NCI-H2196 treated with DMSO at 0.1 percent for 48 hours (cell line): ENCODE measurements at regions not wholly inside any gene's neighbourhood (a gene's known extent, or its start where the extent isn't known, plus 50 kb on each side); places are given as distances from the start of the nearest gene placed in this dataset.

Experiments used
- DNase-seq: peaks from one replicate; lab custom pipeline; 2025; ENCODE audit not compliant: unreplicated experiment; lab: John Stamatoyannopoulos, UW

GRCh38 chr18:76578571-76579300 lies 83.7 kb upstream of the ZNF516 start:
- DNase-seq: no peak

- DNase-seq: no peak
Measured at GRCh38 chr18:76573325-76574025, 78.4 kb upstream of the ZNF516 start.

- no peak for DNase-seq
Measured at GRCh38 chr18:76572518-76573247, 77.6 kb upstream of the ZNF516 start.

GRCh38 chr18:76571689-76572088 lies 76.6 kb upstream of the ZNF516 start:
- DNase-seq: no peak

DNA sequence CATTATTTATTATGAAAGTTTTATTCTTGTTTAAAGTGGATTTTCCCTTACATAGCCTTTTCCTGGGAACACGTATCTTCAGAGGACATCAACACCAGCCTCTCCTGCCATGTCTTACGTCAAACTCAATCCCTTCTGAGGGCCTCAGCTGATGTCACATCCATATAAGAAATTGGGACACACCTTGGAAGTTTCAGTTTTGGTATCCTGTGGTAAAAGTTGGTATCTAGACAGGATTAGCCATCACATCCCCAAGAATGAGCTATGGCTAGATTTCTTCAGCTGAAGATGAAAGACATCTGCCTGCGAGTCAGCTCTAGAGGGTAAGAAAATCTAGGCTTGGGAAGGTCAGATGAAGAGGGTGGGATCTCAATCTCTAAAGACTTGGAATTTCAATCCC lies 75.8 kb upstream of the ZNF516 start:
- no peak for DNase-seq

- no peak for DNase-seq
Measured at GRCh38 chr18:76569644-76570419, 74.8 kb upstream of the ZNF516 start.

- no peak for DNase-seq
Measured at GRCh38 chr18:76568731-76569130, 73.7 kb upstream of the ZNF516 start.

GRCh38 chr18:76567835-76568445 lies 72.9 kb upstream of the ZNF516 start:
- DNase-seq: no peak

DNA sequence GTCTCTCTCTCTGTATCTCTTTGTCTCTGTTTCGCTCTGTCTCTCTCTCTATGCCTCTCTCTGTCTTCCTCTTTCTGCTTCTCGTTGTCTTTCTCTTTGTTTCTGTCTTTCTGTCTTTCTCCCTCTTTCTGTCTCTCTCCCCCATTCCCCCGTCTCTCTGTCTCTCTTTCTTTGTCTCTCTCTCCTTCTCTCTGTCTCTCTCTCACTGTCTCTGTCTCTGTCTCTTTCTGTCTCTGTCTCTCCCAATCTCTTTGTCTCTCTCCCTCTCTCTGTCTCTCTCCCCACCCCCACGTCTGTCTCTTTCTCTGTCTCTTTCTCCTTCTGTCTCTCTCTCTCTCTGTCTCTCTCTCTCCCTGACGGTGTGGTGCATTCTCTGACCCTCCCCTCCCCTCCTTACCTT lies 71.9 kb upstream of the ZNF516 start:
- DNase-seq: no peak

DNA sequence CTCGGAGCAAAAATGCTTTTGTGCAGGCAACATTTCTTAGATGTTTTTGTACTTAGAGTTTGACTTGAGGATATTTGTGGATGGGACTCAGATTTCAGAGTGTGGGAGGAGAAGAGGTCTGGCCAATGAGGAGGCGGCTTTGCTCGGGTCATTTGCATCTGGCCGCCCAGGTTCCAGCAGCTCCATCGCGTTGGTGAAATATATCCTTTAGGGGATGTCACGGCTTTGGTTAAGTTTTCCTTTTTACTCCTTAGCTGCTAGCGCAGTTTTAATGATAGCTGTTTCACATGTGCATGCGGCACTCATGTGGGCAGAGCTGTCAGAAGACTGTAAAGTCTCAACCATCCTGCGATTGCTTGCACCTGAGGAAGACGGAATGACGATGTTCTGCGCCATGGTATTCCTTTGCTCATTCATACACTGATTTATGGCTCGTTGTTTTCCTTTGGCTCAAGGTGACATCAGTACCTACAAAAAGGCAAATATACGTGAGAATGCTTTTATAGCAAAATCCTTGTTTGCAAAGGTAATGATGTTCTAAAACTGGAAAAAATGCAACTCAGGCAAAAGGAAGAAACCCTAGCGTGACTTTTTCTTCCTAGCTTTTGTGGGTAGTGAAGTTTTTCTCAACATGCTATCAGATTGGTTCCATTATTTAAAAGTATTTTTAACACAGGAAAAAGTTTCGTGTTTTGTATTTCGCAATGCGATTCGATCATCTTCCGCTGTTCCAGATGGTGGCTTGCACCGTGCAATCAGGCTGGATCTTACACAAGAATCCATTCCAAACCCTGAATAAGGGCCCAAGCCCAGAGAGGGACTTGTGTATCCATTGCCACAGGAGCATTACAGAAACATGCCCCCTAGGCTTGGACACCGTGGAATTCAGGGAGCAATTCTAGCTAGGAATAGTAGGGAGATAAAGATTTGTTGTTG lies 70.5 kb upstream of the ZNF516 start:
- peak; percentile 74 for DNase-seq

DNA sequence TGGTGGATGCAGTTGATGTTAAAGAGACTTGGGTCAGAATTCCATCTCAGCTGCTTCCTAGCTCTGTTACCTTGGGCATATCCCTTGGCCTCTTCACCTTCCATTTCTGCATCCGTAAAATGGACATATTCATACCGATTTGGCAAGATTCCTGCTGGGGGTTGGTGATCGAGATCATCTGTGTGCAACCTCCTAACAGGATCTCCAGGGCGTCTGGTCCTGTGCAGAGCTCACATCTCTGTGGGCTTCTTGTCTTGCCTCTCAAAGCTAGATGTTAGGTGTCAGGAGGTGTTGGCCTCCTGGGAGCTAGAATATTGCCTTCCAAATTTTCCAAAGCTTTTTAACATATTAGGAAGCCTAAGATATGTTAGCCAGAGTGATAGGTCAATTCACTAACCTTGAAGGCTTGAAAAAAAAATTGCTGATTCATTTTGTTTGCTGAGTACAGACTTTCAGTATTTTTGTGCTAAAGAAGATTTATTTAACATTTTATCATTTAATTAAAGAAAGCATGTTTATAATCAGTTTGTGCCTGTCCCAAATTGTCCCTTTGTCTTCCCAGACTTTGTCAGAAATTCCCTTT lies 69.7 kb upstream of the ZNF516 start:
- DNase-seq: no peak

- no peak for DNase-seq
Measured at GRCh38 chr18:76564117-76564516, 69.1 kb upstream of the ZNF516 start.

- DNase-seq: no peak
Measured at GRCh38 chr18:76562286-76563122, 67.5 kb upstream of the ZNF516 start.

GRCh38 chr18:76558881-76559667 lies 64.0 kb upstream of the ZNF516 start:
- DNase-seq: no peak

DNA sequence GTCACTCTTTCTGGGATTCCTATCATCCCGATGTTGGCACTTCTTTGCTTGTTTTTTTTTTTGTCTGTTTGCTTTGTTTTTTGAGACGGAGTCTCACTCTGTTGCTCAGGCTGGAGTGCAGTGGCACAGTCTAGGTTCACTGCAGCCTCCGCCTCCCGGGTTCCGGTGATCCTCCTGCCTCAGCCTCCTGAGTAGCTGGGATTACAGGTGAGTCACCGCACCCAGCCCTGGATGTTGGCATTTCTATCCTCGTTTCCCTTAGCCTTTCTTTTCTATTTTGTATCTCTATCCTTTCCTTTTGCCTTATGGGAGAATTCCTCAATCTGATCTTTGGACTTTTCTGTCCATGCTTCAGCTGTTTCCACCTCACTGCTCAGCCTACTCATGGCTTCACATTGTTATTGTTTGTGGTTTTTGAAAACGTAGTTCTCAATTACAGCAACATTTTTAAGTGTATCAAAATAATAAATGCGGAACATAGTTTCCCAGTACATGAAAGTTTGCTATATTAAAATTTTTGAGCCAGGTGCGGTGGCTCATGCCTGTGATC lies 62.1 kb upstream of the ZNF516 start:
- DNase-seq: no peak

GRCh38 chr18:76554547-76555222 lies 59.6 kb upstream of the ZNF516 start:
- no peak for DNase-seq
